Neural cell (in vitro differentiated cells): ENCODE measurements at regions not wholly inside any gene's neighbourhood (a gene's known extent, or its start where the extent isn't known, plus 50 kb on each side); places are given as distances from the start of the nearest gene placed in this dataset.

Experiments used
- CTCF ChIP-seq: fragments of 450-650 bp; IDR thresholded peaks from 2 replicates; pipeline ENCODE4 v1.5.1; 2014; ENCODE audit warnings: antibody characterized with exemption, mild to moderate bottlenecking, moderate library complexity; ENCODE audit not compliant: poor library complexity, severe bottlenecking
- EP300 ChIP-seq: fragments of 450-650 bp; conservative IDR thresholded peaks from 2 replicates; pipeline ENCODE4 v1.6.1; 2014; ENCODE audit warnings: antibody characterized with exemption, mild to moderate bottlenecking, moderate library complexity; ENCODE audit not compliant: poor library complexity, severe bottlenecking
- EZH2 ChIP-seq: fragments of 200-600, 300-800 bp; shearing (Covaris generic), sonication (generic); IDR thresholded peaks from 2 replicates; pipeline ENCODE4 v1.6.1; 2014; ENCODE audit warnings: antibody characterized with exemption, low read length, borderline replicate concordance, mild to moderate bottlenecking; ENCODE audit not compliant: insufficient read depth, poor library complexity, severe bottlenecking
- POLR2AphosphoS5 ChIP-seq: IDR thresholded peaks from 2 replicates; pipeline ENCODE4 v1.6.1; 2012
- REST ChIP-seq: IDR thresholded peaks from 2 replicates; pipeline ENCODE4 v1.6.1; 2012; ENCODE audit warnings: borderline replicate concordance
- SMC3 ChIP-seq: fragments of 450-650 bp; conservative IDR thresholded peaks from 2 replicates; pipeline ENCODE4 v1.6.1; 2014; ENCODE audit warnings: antibody characterized with exemption, mild to moderate bottlenecking, moderate library complexity; ENCODE audit not compliant: poor library complexity

DNA sequence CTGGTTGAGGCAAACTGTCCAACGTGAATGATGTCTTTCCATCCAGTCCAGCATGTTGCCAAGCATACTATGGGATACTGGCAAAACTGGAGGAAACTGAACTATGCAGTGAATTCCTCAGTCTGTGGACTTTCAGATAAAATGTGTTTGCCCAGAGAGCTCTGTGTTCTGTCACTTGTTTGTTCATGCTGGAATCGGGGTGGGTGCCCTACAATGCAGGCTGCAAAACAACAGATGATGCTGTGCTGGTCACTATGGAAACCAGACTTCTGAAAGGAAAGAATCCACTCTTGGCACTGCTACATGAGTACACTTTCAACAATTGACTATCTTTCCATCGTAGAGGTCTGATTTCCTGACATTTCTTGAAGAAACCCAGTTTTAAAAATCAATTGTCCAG lies 272.5 kb upstream of the ARHGEF26 start:
- TF ChIP-seq POLR2AphosphoS5, result peak; percentile 41
- TF ChIP-seq SMC3, result peak; percentile 20
- no peak for TF ChIP-seq CTCF
- peak; percentile 55 for TF ChIP-seq EP300
- TF ChIP-seq EZH2, result no peak
- no peak for TF ChIP-seq REST
